Medulla oblongata (tissue), 1 donor: ENCODE measurements at regions not wholly inside any gene's neighbourhood (a gene's known extent, or its start where the extent isn't known, plus 50 kb on each side); places are given as distances from the start of the nearest gene placed in this dataset.
A peak's percentile ranks its signal among the peaks of the same experiment; 100 is the strongest.

Experiments used
- DNase-seq: peaks from one replicate; pipeline ENCODE4 v3.0.0-alpha.2; 2015; ENCODE audit errors: extremely low spot score

- DNase-seq: no peak
Measured at GRCh38 chr4:22959483-22959882, 266.7 kb downstream of the GBA3 start.

DNA sequence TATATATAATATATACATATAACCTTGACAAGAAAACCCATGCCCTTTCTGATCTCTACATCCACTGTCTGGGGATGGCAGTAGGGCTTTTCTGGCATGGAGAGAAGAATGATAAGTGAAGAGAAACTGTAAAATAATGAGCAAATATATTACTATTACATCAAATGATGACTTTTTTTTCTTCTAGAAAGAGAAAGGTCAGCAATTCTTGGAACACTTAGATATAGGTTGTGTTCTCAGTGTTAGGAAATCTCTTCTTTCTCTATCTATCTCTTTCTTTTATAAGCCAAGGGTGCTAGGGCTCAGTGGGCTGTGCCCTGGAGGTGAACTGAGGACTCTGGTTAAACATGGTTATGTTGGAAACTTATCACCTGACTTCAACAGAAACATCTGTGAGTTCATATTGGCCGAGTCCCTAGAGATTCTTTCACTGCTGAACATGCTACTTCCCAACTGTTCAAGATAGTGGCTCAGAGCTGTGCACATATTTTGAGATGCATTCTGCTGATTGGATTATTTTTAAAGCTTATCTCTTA is 265.1 kb downstream of the GBA3 start:
- DNase-seq: no peak

DNA sequence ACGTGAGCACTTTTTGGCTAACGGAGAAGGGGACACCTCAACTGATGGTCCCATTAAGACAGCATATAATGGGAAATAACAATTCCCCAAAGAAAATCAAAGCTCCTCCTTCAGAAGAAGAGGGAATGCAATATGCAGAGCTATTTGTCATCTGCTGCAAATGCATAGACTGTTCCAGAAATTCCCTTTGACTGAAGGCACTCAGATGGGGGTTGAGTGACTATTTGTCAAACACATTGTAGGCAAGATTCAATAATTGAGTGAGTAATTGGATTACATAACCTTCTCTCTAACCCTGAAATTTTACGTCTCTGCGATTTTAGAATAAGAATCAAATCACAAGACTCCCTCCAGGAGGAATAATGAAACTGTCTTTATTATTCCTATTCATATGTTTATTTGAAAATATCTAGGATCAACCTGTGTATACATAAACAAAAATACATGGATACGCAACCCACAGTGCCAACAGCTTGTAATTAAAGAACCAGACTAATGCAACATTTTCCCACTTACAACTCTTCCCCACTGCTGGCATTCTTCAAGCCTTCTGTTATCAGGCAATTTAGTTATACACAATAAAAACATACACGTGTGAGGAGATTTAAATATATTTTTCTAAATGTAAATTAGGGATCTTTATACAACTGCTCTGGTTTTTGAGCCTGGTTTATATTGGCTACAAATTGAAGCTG is 256.6 kb downstream of the GBA3 start:
- no peak for DNase-seq

DNA sequence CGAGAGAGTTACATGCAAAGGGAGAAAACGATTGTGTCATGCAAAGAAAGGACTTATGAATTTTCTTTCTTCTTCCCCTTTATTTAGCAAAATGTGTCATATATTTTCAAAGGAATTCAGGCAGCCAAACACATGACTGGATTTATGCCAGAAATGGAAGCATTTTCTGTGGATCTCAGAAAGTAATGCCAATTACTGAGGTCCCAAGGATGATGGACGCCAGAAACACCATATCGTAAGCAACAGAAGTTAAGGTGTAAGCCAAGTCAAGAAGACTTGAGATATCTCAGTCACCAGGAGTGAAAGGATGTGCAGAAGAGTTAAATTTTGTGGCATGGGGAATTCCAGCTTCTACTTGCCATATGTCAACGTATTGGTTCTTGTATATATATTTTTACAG is 255.1 kb downstream of the GBA3 start:
- no peak for DNase-seq

- no peak for DNase-seq
Measured at GRCh38 chr4:22942920-22943559, 250.3 kb downstream of the GBA3 start.

- DNase-seq: no peak
Measured at GRCh38 chr4:22941688-22942375, 249.1 kb downstream of the GBA3 start.

DNA sequence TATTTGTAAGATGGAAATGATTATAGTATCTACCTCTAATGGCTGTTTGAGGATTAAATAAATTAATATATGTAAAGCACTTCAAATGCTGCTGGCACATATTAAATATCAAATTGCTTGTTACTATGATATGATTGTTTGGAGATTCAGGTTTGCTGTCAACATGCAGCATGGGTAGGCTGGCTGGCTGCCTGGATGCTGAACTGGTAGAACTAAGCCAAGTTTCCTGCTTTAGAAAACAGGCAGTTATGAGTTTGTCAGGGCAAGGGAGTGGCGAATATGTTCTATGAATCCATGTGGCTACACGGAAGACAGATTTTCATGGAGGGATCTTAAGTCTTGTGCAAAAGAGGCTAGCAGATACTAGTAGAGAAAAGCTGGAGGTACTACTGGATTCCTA is 239.6 kb downstream of the GBA3 start:
- DNase-seq: peak; percentile 2

DNA sequence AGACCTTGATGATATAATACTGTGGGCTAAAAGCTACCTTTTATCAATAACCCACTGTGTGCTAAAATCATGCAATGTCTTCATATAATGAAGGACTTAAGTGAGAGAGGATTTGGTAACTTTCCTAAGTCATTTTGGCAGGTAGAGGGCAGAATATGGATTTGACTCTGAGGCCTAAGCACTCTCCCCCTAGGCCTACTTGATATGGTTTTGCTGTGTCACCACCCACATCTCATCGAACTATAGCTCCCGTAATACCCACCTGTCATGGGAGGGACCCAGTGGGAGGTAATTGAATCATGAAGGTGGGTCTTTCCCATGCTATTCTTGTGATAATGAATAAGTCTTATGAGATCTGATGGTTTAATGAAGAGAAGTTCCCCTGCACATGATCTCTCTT is 229.7 kb downstream of the GBA3 start:
- no peak for DNase-seq

DNA sequence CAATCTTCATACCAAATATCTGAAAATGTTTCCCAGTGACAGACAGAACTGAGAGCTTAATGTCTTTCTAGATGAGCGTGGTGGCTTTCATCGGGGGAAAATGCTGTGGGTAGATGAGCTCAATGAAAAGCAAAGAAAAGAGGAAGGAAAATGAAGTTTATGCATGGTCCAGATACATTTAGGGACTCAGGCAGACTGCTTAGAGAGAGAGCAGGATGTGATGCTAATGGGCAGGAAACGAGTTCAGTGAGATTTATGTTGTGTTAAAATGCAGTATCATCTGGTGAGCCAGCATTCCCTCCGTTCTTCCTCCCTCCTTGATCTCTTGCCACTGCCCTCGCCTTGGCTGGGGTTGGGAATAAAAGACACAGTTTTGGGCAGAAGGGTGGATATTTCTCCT is 229.2 kb downstream of the GBA3 start:
- DNase-seq: no peak

DNA sequence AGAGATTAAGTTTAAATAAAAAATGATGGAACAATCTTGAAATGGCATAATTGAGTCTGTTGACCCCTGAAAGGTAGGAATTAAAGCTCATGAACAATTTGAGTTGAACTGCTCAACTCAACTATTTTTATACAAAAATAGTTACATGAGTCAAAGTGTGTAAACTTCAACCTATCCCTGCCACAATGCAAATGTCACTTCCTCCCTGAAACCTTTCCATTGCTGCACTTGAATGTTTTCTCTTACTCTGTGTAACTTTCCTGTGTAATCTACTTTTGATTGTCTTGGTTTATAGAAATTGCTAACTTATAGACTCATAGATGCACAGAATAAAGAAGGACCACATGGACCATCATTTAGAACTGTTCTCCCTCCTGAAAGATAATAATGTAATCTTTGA is 218.5 kb downstream of the GBA3 start:
- no peak for DNase-seq

DNA sequence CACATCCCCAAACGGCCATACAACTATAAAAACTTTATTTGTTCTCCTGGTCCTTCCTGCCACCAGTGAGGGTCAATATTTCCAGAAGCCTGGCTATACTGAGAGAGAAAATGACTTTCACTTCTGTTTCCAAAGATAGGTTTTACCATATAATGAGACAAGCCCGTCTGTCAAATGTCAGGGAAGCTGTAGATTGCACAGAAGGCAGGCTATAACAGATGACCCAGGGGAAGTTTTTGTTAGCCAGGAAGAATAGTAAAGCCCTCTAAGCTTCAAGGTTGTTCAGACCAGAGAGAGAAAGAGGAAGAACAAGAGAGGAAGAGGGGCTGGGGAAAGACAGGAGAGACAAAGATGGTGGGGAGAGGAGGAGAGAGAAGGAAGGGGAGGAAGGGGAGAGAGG is 217.5 kb downstream of the GBA3 start:
- no peak for DNase-seq

GRCh38 chr4:22906045-22906444 is 213.3 kb downstream of the GBA3 start:
- DNase-seq: no peak

GRCh38 chr4:22903913-22904312 is 211.2 kb downstream of the GBA3 start:
- DNase-seq: no peak

DNA sequence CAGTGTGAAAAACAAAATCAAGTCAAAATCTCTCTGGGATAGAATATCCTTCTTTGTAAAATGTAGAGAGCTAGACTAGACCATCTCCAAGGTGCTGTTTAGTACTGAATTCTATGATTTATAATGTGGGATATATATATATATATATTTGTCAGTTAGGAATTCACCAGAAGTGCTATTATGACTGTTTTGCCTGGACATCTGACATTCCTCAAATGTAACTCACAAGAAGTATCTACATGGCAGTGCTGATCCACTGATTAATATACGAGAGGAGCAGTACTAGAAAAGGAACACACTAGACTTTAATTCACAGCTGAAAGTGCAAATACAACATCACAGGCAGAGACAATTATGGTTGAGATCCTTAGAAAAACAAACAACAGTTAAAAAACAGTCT is 208.9 kb downstream of the GBA3 start:
- no peak for DNase-seq

DNA sequence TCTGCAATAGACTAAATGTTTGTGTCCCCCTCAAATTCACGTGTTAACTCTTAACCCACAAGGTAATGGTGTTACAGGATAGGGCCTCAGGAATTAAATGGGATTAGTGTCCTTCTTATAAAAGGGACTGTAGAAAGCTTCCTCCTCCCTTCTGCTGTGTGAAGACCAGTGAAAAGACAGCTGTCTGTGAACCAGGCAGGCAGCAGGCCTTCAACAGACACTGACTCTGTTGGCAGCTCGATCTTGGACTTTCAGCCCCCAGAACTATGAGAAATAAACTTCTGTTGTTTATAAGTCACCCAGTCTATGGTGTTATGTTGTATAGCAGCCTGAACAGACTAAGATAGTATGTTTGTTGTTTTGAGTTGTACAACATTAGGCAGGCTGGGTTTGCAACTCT is 208.1 kb downstream of the GBA3 start:
- no peak for DNase-seq

GRCh38 chr4:22897520-22898108 is 204.9 kb downstream of the GBA3 start:
- peak; percentile 34 for DNase-seq

GRCh38 chr4:22895482-22895881 is 202.7 kb downstream of the GBA3 start:
- no peak for DNase-seq

- DNase-seq: no peak
Measured at GRCh38 chr4:22884157-22884556, 191.4 kb downstream of the GBA3 start.

DNA sequence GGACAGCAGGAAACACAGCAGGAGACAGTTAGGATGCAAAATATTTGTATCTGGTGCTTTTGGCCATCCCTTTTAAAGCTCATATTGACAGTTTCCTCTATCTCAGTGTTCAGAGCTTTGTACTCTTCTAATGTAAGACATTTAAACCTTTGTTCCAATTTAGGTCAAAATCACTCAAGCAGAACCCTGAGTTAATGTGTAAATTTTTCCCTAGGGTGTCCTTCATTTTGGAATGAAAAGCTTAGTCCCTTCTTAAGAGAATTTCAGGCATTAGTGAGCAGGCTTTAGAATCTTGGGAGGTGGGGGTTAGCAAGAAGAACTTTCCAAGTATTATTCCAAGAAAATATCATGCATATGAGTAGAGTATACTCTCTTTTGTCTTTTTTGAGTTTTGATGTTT is 188.7 kb downstream of the GBA3 start:
- no peak for DNase-seq

DNA sequence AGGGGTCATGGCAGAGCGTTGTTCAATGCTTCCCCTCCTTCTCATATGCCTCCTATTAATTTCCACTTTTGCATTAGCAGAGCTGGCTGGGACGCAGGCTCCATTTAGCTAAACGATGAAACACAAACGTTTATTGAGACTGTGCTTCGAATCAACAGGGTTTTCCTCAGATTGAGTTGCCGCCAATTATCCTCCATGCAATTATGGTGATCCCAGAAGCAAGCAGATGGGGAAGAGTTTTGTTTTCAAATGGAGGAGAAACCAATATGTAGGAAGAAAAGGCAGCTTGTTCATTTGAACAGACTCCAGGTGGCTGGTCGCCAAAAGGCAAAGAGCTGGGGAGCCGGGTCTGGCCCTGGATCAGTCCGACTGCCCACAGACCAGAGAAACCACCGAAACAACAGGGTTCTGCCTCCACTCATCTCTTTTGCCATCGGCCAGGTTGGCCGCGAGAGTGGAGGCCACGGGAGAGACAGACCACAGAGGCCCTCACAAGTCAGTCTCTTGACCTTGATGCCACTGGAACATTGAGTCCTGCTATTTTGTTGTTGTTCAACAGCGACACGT is 184.8 kb downstream of the GBA3 start:
- DNase-seq: no peak

- DNase-seq: no peak
Measured at GRCh38 chr4:22876270-22876669, 183.5 kb downstream of the GBA3 start.

GRCh38 chr4:22875587-22876257 is 183.0 kb downstream of the GBA3 start:
- DNase-seq: no peak
